ENCODE measurements at regions not wholly inside any gene's neighbourhood (a gene's known extent, or its start where the extent isn't known, plus 50 kb on each side); places are given as distances from the start of the nearest gene placed in this dataset.

- no TSS peak for BruUV-seq (replicated peaks)
- Histone ChIP-seq H3K36me3 (ENCODE audit: low read depth) (no peaks in the 10 kb centered on the region), H3K4me2 (no peak overlapping the region), H3K27ac (no peak overlapping the region), H3K9me3 (ENCODE audit: insufficient read depth, low read depth) (no peaks in the 10 kb centered on the region), H3F3A (ENCODE audit: insufficient read depth, low read depth) (peaks cover 6% of the 10 kb centered on the region; the same call in 1 of the 2 replicates), H3K9me2 (ENCODE audit: insufficient read depth) (no peaks in the 10 kb centered on the region), H2AFZ (no peak overlapping the region), H3K4me3 (no peak overlapping the region), H3K79me2 (ENCODE audit: low read depth) (no peaks in the 10 kb centered on the region), H3K4me1 (replicated peaks; ENCODE audit: insufficient read depth) (no peaks in the 10 kb centered on the region), H3K27me3 (ENCODE audit: insufficient read depth, low read depth) (peaks cover 75% of the 10 kb centered on the region), H4K20me1 (ENCODE audit: insufficient read depth) (no peaks in the 10 kb centered on the region)
- no peak for TF ChIP-seq CTCF (conservative IDR thresholded peaks at IDR 0.05)
- TF ChIP-seq EZH2 (IDR thresholded peaks at IDR 0.05; ENCODE audit: low read depth), result no peak
- no peak for DNase-seq
- CTCF ChIA-PET, result no interaction called here
- intact Hi-C loops (cut with micrococcal nuclease; ENCODE audit: unreplicated experiment), result no loop called here
- POLR2A ChIA-PET (ENCODE audit: unreplicated experiment), result no interaction called here
Observed at GRCh38 chr17:79413611-79414010, 197.2 kb downstream of the RBFOX3 start.

- Histone ChIP-seq H3K4me2 (no peak overlapping the region), H3K36me3 (ENCODE audit: low read depth) (no peaks in the 10 kb centered on the region), H3K27me3 (ENCODE audit: insufficient read depth, low read depth) (peaks cover 75% of the 10 kb centered on the region), H2AFZ (no peak overlapping the region), H3K27ac (no peak overlapping the region), H3K9me3 (ENCODE audit: insufficient read depth, low read depth) (no peaks in the 10 kb centered on the region), H3F3A (ENCODE audit: insufficient read depth, low read depth) (peaks cover 6% of the 10 kb centered on the region; the same call in 1 of the 2 replicates), H3K4me3 (no peak overlapping the region), H3K9me2 (ENCODE audit: insufficient read depth) (no peaks in the 10 kb centered on the region), H3K4me1 (replicated peaks; ENCODE audit: insufficient read depth) (no peaks in the 10 kb centered on the region), H4K20me1 (ENCODE audit: insufficient read depth) (no peaks in the 10 kb centered on the region), H3K79me2 (ENCODE audit: low read depth) (no peaks in the 10 kb centered on the region)
- DNase-seq, result no peak
- POLR2A ChIA-PET (ENCODE audit: unreplicated experiment), result no interaction called here
- CTCF ChIA-PET, result no interaction called here
- TF ChIP-seq EZH2 (IDR thresholded peaks at IDR 0.05; ENCODE audit: low read depth) (no peak), CTCF (conservative IDR thresholded peaks at IDR 0.05) (no peak)
- no TSS peak for BruUV-seq (replicated peaks)
- intact Hi-C loops (cut with micrococcal nuclease; ENCODE audit: unreplicated experiment), result no loop called here
Observed at GRCh38 chr17:79412886-79413390, 197.9 kb downstream of the RBFOX3 start.

DNA sequence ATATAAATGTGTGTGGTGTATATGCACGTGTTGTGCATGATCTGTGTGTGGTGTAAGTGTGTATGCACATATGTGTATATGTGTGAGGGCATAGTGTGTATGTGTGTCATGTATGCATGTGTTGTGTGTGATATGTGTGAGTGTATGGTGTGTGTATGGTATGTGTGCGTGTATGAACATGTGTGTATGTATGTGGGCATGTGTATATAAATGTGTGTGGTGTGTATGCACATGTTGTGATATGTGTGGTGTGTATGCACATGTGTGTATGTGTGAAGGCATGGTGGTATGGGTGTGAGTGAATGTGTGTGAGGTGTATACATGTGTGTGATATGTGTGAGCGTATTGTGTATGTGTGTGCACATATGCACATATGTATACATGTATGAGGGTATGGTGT lies 198.7 kb downstream of the RBFOX3 start:
- BruUV-seq (replicated peaks), result no TSS peak
- H2AFZ ChIP-seq, result no peak overlapping the region
- CTCF ChIA-PET, result no interaction called here
- peaks cover 75% of the 10 kb centered on the region for H3K27me3 ChIP-seq (ENCODE audit: insufficient read depth, low read depth)
- no peaks in the 10 kb centered on the region for H3K9me3 ChIP-seq (ENCODE audit: insufficient read depth, low read depth)
- no peaks in the 10 kb centered on the region for H3K36me3 ChIP-seq (ENCODE audit: low read depth)
- no peaks in the 10 kb centered on the region for H3K4me1 ChIP-seq (replicated peaks; ENCODE audit: insufficient read depth)
- POLR2A ChIA-PET (ENCODE audit: unreplicated experiment), result no interaction called here
- TF ChIP-seq CTCF (conservative IDR thresholded peaks at IDR 0.05), result no peak
- no peak for TF ChIP-seq EZH2 (IDR thresholded peaks at IDR 0.05; ENCODE audit: low read depth)
- peaks cover 6% of the 10 kb centered on the region; the same call in 1 of the 2 replicates for H3F3A ChIP-seq (ENCODE audit: insufficient read depth, low read depth)
- DNase-seq, result no peak
- no peak overlapping the region for H3K4me2 ChIP-seq
- H4K20me1 ChIP-seq (ENCODE audit: insufficient read depth), result no peaks in the 10 kb centered on the region
- no peak overlapping the region for H3K27ac ChIP-seq
- no peaks in the 10 kb centered on the region for H3K9me2 ChIP-seq (ENCODE audit: insufficient read depth)
- no peaks in the 10 kb centered on the region for H3K79me2 ChIP-seq (ENCODE audit: low read depth)
- intact Hi-C loops (cut with micrococcal nuclease; ENCODE audit: unreplicated experiment), result no loop called here
- no peak overlapping the region for H3K4me3 ChIP-seq
